Keratinocyte (primary cell): ENCODE measurements at regions not wholly inside any gene's neighbourhood (a gene's known extent, or its start where the extent isn't known, plus 50 kb on each side); places are given as distances from the start of the nearest gene placed in this dataset.

Source experiments
- DNase-seq: peaks from one replicate; pipeline ENCODE4 v3.0.0-alpha.2; 2011; ENCODE audit warnings: low read depth, missing footprints, low spot score
- FAIRE-seq: peaks from 2 replicates; lab custom pipeline; 2011; peaks lifted over from hg19 to GRCh38; lab: Jason Lieb, UNC
- H2AFZ ChIP-seq: 2 replicates; pipeline ENCODE4 v1.6.0; 2012; ENCODE audit warnings: low read length, control low read depth, inconsistent platforms; ENCODE audit not compliant: control insufficient read depth
- H3K27ac ChIP-seq: 2 replicates; pipeline ENCODE4 v1.5.1; 2011; ENCODE audit warnings: low read length; ENCODE audit not compliant: control insufficient read depth, insufficient read depth
- H3K27me3 ChIP-seq: 3 replicates; pipeline ENCODE4 v1.6.0; 2011; ENCODE audit warnings: low read length; ENCODE audit not compliant: control insufficient read depth, insufficient read depth; ENCODE audit errors: extremely low read depth
- H3K36me3 ChIP-seq, 2 experiments: 2 replicates in 1 of 2; 3 replicates in 1 of 2; pipeline ENCODE4 v1.5.1; 2011; ENCODE audit warnings: low read length in 2 of 2, mild to moderate bottlenecking in 1 of 2; ENCODE audit not compliant: control insufficient read depth in 2 of 2, insufficient read depth in 2 of 2; ENCODE audit errors: extremely low read depth in 1 of 2
- H3K4me1 ChIP-seq: 3 replicates; pipeline ENCODE4 v1.5.1; 2011; ENCODE audit warnings: low read length; ENCODE audit not compliant: control insufficient read depth, insufficient read depth; ENCODE audit errors: extremely low read depth
- H3K4me2 ChIP-seq: 3 replicates; pipeline ENCODE4 v1.6.0; 2011; ENCODE audit warnings: low read depth, low read length; ENCODE audit not compliant: control insufficient read depth, insufficient read depth; ENCODE audit errors: extremely low read depth
- H3K4me3 ChIP-seq, 3 experiments: fragments of 200-600 bp in 1 of 3; sonication (generic) in 1 of 3; 2 replicates in 2 of 3; 3 replicates in 1 of 3; pipeline ENCODE4 v1.5.1; 2011 to 2016; ENCODE audit warnings: low read length in 3 of 3, mild to moderate bottlenecking in 3 of 3, control low read depth in 2 of 3, inconsistent platforms in 1 of 3, low read depth in 1 of 3, mixed read lengths in 1 of 3, mixed run types in 1 of 3, moderate library complexity in 1 of 3; ENCODE audit not compliant: control insufficient read depth in 2 of 3, insufficient read depth in 2 of 3; ENCODE audit errors: extremely low read depth in 1 of 3
- H3K79me2 ChIP-seq: 2 replicates; pipeline ENCODE4 v1.6.0; 2012; ENCODE audit warnings: low read length; ENCODE audit not compliant: control insufficient read depth, insufficient read depth
- H3K9ac ChIP-seq: 3 replicates; pipeline ENCODE4 v1.6.0; 2011; ENCODE audit warnings: low read length; ENCODE audit not compliant: control insufficient read depth, insufficient read depth; ENCODE audit errors: extremely low read depth
- H3K9me1 ChIP-seq: 3 replicates; pipeline ENCODE4 v1.6.0; 2011; ENCODE audit warnings: low read length; ENCODE audit not compliant: control insufficient read depth, insufficient read depth; ENCODE audit errors: extremely low read depth
- H3K9me3 ChIP-seq: 2 replicates; pipeline ENCODE4 v1.5.1; 2012; ENCODE audit warnings: low read depth, low read length; ENCODE audit not compliant: control insufficient read depth
- H4K20me1 ChIP-seq: 3 replicates; pipeline ENCODE4 v1.6.0; 2011; ENCODE audit warnings: low read length; ENCODE audit not compliant: control insufficient read depth, insufficient read depth; ENCODE audit errors: extremely low read depth
- CTCF ChIP-seq, 3 experiments: IDR thresholded peaks in 1 of 3; conservative IDR thresholded peaks in 1 of 3; optimal IDR thresholded peaks in 1 of 3; 2 replicates in 2 of 3; 3 replicates in 1 of 3; pipeline versions ENCODE3 to v1.5.1; 2011; ENCODE audit warnings: low read length in 3 of 3, mild to moderate bottlenecking in 3 of 3, moderate library complexity in 2 of 3, control low read depth in 1 of 3, inconsistent platforms in 1 of 3; ENCODE audit not compliant: insufficient read depth in 2 of 3; ENCODE audit errors: extremely low read depth in 1 of 3
- EZH2 ChIP-seq: IDR thresholded peaks from one replicate; pipeline ENCODE4 v1.6.1; 2012; ENCODE audit warnings: inconsistent platforms, mild to moderate bottlenecking, low read length, moderate library complexity
- dilution Hi-C: fragments of 300-500 bp; cut with MboI; formaldehyde crosslinking; loops from one replicate; pipeline ENCODE4 v1.7.0; 2020; ENCODE audit warnings: low sequenced_read_pairs; ENCODE audit not compliant: extremely low pct_ligation_motif_present

- TF ChIP-seq EZH2 = no peak
- TF ChIP-seq CTCF (optimal IDR thresholded peaks at IDR 0.05 in 1 of 3, IDR thresholded peaks at IDR 0.05 in 1 of 3, conservative IDR thresholded peaks at IDR 0.05 in 1 of 3; ENCODE audit: extremely low read depth in 1 of 3, insufficient read depth in 2 of 3, low read length in 3 of 3) = no peak
- H3K9ac ChIP-seq = no peak overlapping the region
- H3K4me3 ChIP-seq = no peak overlapping the region
- dilution Hi-C loops = no loop called here
- no peaks in the 10 kb centered on the region for H4K20me1 ChIP-seq
- H3K4me2 ChIP-seq = no peak overlapping the region
- H3K9me3 ChIP-seq = no peaks in the 10 kb centered on the region
- H2AFZ ChIP-seq = no peak overlapping the region
- no peaks in the 10 kb centered on the region for H3K27me3 ChIP-seq
- H3K36me3 ChIP-seq = peaks cover 3 to 5% of the 10 kb centered on the region in 2 experiments
- no peaks in the 10 kb centered on the region for H3K9me1 ChIP-seq
- no peak for FAIRE-seq
- no peak overlapping the region for H3K27ac ChIP-seq
- no peaks in the 10 kb centered on the region for H3K4me1 ChIP-seq
- no peak for DNase-seq
- no peaks in the 10 kb centered on the region for H3K79me2 ChIP-seq
Observed at GRCh38 chr10:6823770-6824169, 243.7 kb upstream of the PRKCQ start.

DNA sequence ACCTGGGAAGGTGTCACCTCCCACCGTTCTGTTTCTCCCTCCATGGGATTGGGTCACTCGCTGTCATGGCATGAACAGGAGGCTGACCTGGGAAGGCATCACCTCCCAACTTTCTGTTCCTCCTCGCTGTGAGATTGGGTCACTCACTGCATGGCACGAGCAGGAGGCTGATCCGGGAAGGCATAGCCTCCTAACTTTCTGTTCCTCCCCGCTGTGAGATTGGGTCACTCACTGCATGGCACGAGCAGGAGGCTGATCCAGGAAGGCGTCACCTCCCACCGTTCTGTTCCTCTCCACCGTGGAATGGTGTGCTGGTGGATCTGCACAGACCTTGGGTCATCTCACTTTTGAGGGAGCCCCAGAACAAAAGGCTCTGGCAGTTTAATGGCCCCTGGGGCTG lies 239.2 kb upstream of the PRKCQ start:
- Histone ChIP-seq H3K4me3 (no peak overlapping the region), H3K36me3 (peaks cover 3 to 10% of the 10 kb centered on the region in 2 experiments), H3K9me1 (no peaks in the 10 kb centered on the region), H3K9ac (no peak overlapping the region), H3K79me2 (no peaks in the 10 kb centered on the region), H3K27me3 (no peaks in the 10 kb centered on the region), H3K9me3 (no peaks in the 10 kb centered on the region), H3K4me2 (no peak overlapping the region), H4K20me1 (no peaks in the 10 kb centered on the region), H3K4me1 (no peaks in the 10 kb centered on the region), H2AFZ (no peak overlapping the region), H3K27ac (no peak overlapping the region)
- no peak for DNase-seq
- dilution Hi-C loops = no loop called here
- TF ChIP-seq EZH2 = no peak
- no peak for TF ChIP-seq CTCF (optimal IDR thresholded peaks at IDR 0.05 in 1 of 3, IDR thresholded peaks at IDR 0.05 in 1 of 3, conservative IDR thresholded peaks at IDR 0.05 in 1 of 3; ENCODE audit: extremely low read depth in 1 of 3, insufficient read depth in 2 of 3, low read length in 3 of 3)
- FAIRE-seq = no peak
